ENCODE measurements at regions not wholly inside any gene's neighbourhood (a gene's known extent, or its start where the extent isn't known, plus 50 kb on each side); places are given as distances from the start of the nearest gene placed in this dataset.
"Not testable (repeated sequence)": the region's sequence is repeated elsewhere in the genome, so short reads cannot be mapped to it uniquely, and the experiment has no call there.

- no peak for DNase-seq (ENCODE audit: low read depth)
Observed at GRCh38 chr10:23965880-23966279, 243.1 kb upstream of the KIAA1217 start.

- DNase-seq (ENCODE audit: low read depth) = no peak
Observed at GRCh38 chr10:23966504-23967051, 242.4 kb upstream of the KIAA1217 start.

GRCh38 chr10:23968301-23968700, 240.6 kb upstream of the KIAA1217 start:
- DNase-seq (ENCODE audit: low read depth) = no peak

- DNase-seq (ENCODE audit: low read depth) = no peak
Observed at GRCh38 chr10:23974746-23975272, 234.1 kb upstream of the KIAA1217 start.

GRCh38 chr10:23975431-23975830, 233.5 kb upstream of the KIAA1217 start:
- no peak for DNase-seq (ENCODE audit: low read depth)

GRCh38 chr10:23976275-23976674, 232.7 kb upstream of the KIAA1217 start:
- no peak for DNase-seq (ENCODE audit: low read depth)

GRCh38 chr10:23978317-23978716, 230.6 kb upstream of the KIAA1217 start:
- DNase-seq (ENCODE audit: low read depth) = no peak

- DNase-seq (ENCODE audit: low read depth) = no peak
Observed at GRCh38 chr10:23980094-23980493, 228.8 kb upstream of the KIAA1217 start.

- DNase-seq (ENCODE audit: low read depth) = no peak
Observed at GRCh38 chr10:23981520-23982309, 227.2 kb upstream of the KIAA1217 start.

GRCh38 chr10:23984405-23984804, 224.5 kb upstream of the KIAA1217 start:
- DNase-seq (ENCODE audit: low read depth) = not testable (repeated sequence)

GRCh38 chr10:23988006-23988405, 220.9 kb upstream of the KIAA1217 start:
- no peak for DNase-seq (ENCODE audit: low read depth)

GRCh38 chr10:23994459-23995046, 214.4 kb upstream of the KIAA1217 start:
- no peak for DNase-seq (ENCODE audit: low read depth)

- DNase-seq (ENCODE audit: low read depth) = no peak
Observed at GRCh38 chr10:23999445-23999844, 209.5 kb upstream of the KIAA1217 start.

GRCh38 chr10:24000271-24000813, 208.6 kb upstream of the KIAA1217 start:
- no peak for DNase-seq (ENCODE audit: low read depth)

- no peak for DNase-seq (ENCODE audit: low read depth)
Observed at GRCh38 chr10:24006741-24007140, 202.2 kb upstream of the KIAA1217 start.

- no peak for DNase-seq (ENCODE audit: low read depth)
Observed at GRCh38 chr10:24007359-24007758, 201.6 kb upstream of the KIAA1217 start.

GRCh38 chr10:24008164-24009091, 200.5 kb upstream of the KIAA1217 start:
- DNase-seq (ENCODE audit: low read depth) = no peak

- no peak for DNase-seq (ENCODE audit: low read depth)
Observed at GRCh38 chr10:24009115-24009514, 199.8 kb upstream of the KIAA1217 start.

GRCh38 chr10:24009736-24010135, 199.2 kb upstream of the KIAA1217 start:
- DNase-seq (ENCODE audit: low read depth) = no peak

- no peak for DNase-seq (ENCODE audit: low read depth)
Observed at GRCh38 chr10:24010436-24010970, 198.4 kb upstream of the KIAA1217 start.

GRCh38 chr10:24012249-24012803, 196.6 kb upstream of the KIAA1217 start:
- no peak for DNase-seq (ENCODE audit: low read depth)

All from stimulated activated CD8-positive, alpha-beta memory T cell treated with anti-CD3 and anti-CD28 coated beads, Interleukin-4, amount 100 ng/mL, for 24 hours (primary cell).